GM19023 (cell line): ENCODE measurements at regions not wholly inside any gene's neighbourhood (a gene's known extent, or its start where the extent isn't known, plus 50 kb on each side); places are given as distances from the start of the nearest gene placed in this dataset.

Source experiments
- ATAC-seq: cut with Tn5 transposase; IDR thresholded peaks from one replicate; pipeline ENCODE4 v1.9.1; 2021; ENCODE audit warnings: mild to moderate bottlenecking, moderate library complexity; ENCODE audit not compliant: unreplicated experiment

DNA sequence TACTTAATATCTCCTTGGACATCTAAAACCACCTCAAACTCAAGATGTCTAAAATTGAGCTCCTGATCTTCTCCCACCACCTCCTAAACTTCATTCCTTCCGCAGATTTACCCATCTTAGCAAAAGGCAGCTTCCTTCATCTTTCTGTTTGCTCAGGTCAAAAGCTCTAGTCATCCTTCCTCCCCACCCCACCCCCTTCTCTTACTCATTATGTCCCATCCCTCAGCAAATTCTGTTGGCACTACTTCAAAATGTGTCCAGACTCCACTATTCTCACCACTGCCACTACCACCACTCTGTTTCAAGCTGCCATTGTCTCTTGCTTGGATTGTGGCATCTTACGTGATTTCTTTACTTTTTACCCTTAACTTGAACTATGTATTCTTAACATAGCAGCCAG lies 59.2 kb upstream of the ZDHHC17 start:
- ATAC-seq = no peak

- ATAC-seq = no peak
Measured at GRCh38 chr12:76706101-76706500, 57.8 kb upstream of the ZDHHC17 start.

DNA sequence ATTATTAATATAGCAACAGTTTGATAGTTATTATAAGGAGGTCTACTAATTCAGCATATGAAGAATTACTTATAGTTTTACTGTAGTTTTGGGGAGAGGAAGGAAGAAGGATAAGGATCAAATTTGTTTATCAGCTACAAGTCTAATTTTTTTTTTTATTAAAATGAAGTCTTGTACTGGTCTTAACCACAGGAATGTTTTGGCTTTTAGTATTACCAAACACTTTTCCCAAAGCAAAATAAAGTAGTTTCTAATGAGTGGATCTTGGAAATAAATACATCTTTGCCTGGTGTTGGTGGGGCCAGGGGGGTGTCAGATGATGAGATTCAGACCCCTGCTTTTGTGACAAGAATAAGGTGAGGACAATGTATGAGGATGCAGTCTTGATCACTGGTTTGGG lies 57.2 kb upstream of the ZDHHC17 start:
- ATAC-seq = no peak

DNA sequence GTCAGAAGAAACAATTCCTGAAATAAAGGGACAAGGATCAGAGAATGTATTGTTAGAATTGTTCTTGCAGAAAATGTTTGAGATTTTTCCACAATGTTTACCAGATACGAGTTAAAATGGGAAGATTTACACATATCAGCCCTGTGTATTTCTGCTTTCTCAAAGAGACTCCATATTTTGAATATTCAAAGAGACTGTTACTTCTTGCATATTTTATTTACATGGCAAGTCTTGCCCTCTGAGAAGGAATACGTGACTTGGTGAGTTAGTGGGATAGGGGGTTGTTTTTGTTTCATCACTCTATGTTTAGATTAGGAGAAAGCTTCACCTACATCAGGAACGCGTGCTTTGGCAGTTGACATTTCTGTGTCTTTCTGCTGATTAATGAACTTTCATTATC lies 56.1 kb upstream of the ZDHHC17 start:
- no peak for ATAC-seq

DNA sequence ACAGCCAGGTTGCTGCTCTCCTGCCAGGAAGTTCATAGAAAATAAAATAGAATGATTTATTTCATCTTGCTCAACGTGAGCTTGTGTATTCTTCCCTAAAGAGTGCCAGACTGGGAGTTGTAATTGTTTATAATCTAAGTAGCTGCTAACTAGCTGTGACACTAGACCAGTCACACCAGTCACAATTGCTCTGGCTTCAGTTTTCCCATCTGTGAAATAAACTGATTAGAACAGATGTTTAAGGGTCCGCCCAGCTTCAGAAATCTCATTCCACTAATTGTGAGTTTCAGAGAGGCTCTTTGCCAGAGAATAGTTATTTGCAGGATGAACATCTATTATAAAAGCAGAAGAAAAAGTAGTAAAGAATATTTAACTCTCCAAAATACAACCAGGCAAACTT lies 55.6 kb upstream of the ZDHHC17 start:
- no peak for ATAC-seq

DNA sequence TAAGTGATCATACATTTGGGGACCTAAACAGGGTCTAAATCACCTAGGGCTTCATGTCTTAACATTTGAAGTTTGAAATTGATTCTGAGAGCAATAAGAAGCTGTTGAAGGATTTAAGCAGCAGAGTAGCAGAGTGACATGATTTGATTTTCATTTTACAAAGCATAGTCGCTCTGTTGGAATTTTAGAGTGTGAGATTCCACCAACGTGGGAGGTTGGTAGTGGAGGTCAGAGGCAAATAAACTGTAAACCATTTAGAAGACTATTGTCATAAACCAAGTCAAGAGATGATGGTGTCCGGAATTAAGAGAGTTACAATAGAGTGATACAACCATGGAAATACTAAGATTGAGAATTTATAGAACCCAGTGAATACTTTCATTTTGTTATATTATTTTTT lies 52.7 kb upstream of the ZDHHC17 start:
- ATAC-seq = no peak

GRCh38 chr12:76713130-76713529 lies 50.8 kb upstream of the ZDHHC17 start:
- no peak for ATAC-seq

DNA sequence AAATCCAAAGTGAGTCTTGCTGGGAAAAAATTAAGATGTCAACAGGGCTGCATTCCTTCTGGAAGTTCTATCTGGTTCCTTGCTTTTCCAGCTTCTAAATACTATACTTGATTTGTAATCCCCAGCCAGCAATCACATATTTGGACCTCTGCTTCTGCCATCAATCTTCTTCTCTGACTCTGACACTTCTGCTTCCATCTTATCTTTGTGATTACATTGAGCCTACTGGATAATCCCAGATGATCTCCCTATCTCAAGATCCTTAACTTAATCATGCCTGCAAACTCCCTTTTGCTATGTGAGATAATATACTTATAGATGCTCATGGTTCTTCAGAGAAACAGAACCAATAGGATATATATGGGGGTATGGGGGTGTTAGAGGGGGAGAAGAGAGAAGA lies 49.9 kb upstream of the ZDHHC17 start:
- no peak for ATAC-seq
